ENCODE measurements at regions not wholly inside any gene's neighbourhood (a gene's known extent, or its start where the extent isn't known, plus 50 kb on each side); places are given as distances from the start of the nearest gene placed in this dataset.
"Not testable (repeated sequence)": the region's sequence is repeated elsewhere in the genome, so short reads cannot be mapped to it uniquely, and the experiment has no call there.

GRCh38 chr17:46460129-46460528 lies 52.1 kb upstream of the LRRC37A2 start:
- H3K9me3 ChIP-seq; H3K4me3 ChIP-seq; H3K4me1 ChIP-seq; H3K27me3 ChIP-seq; intact Hi-C loops (cut with DNase I; ENCODE audit: low total_unique reads); DNase-seq; H3K27ac ChIP-seq; H3K36me3 ChIP-seq: not testable (repeated sequence)

- intact Hi-C loops (cut with DNase I; ENCODE audit: low total_unique reads); H3K4me3 ChIP-seq; H3K36me3 ChIP-seq; H3K4me1 ChIP-seq; H3K27me3 ChIP-seq; H3K27ac ChIP-seq; DNase-seq; H3K9me3 ChIP-seq: not testable (repeated sequence)
Observed at GRCh38 chr17:46455069-46455468, 57.2 kb upstream of the LRRC37A2 start.

- H3K4me3 ChIP-seq; intact Hi-C loops (cut with DNase I; ENCODE audit: low total_unique reads); H3K36me3 ChIP-seq; DNase-seq; H3K27ac ChIP-seq; H3K9me3 ChIP-seq; H3K4me1 ChIP-seq; H3K27me3 ChIP-seq: not testable (repeated sequence)
Observed at GRCh38 chr17:46454572-46454971, 57.7 kb upstream of the LRRC37A2 start.

- H3K27me3 ChIP-seq; intact Hi-C loops (cut with DNase I; ENCODE audit: low total_unique reads); H3K4me1 ChIP-seq; DNase-seq; H3K9me3 ChIP-seq; H3K27ac ChIP-seq; H3K36me3 ChIP-seq; H3K4me3 ChIP-seq: not testable (repeated sequence)
Observed at GRCh38 chr17:46453077-46453476, 59.2 kb upstream of the LRRC37A2 start.

GRCh38 chr17:46445849-46446248 lies 66.4 kb upstream of the LRRC37A2 start:
- H3K27me3 ChIP-seq; H3K9me3 ChIP-seq; intact Hi-C loops (cut with DNase I; ENCODE audit: low total_unique reads); DNase-seq; H3K27ac ChIP-seq; H3K36me3 ChIP-seq; H3K4me3 ChIP-seq; H3K4me1 ChIP-seq: not testable (repeated sequence)

GRCh38 chr17:46445411-46445810 lies 66.9 kb upstream of the LRRC37A2 start:
- H3K4me1 ChIP-seq; H3K9me3 ChIP-seq; H3K27ac ChIP-seq; H3K4me3 ChIP-seq; intact Hi-C loops (cut with DNase I; ENCODE audit: low total_unique reads); H3K36me3 ChIP-seq; DNase-seq; H3K27me3 ChIP-seq: not testable (repeated sequence)

DNA sequence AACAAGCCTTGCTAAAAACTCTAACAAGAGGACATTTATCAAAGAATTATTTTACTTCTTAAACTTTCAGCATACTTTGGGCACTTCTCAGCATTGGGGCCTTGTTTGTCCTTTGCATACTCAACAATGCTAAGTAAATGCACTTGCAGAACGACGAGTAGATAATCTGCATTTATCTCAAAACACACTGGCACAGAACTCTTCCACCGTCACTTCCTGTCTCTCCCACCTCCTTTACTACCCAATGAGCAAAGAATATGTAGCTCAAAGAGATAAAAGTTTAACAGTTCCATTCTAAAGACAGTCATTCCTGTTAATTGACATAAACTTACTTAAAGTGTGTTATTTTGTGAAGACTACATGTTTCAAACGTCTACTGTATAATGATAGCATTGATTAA lies 70.1 kb upstream of the LRRC37A2 start:
- H3K9me3 ChIP-seq; H3K4me1 ChIP-seq; H3K27me3 ChIP-seq; H3K27ac ChIP-seq; H3K36me3 ChIP-seq; intact Hi-C loops (cut with DNase I; ENCODE audit: low total_unique reads); H3K4me3 ChIP-seq; DNase-seq: not testable (repeated sequence)

- H3K27ac ChIP-seq; H3K27me3 ChIP-seq; H3K4me3 ChIP-seq; H3K4me1 ChIP-seq; H3K9me3 ChIP-seq; H3K36me3 ChIP-seq; DNase-seq; intact Hi-C loops (cut with DNase I; ENCODE audit: low total_unique reads): not testable (repeated sequence)
Observed at GRCh38 chr17:46440665-46441064, 71.6 kb upstream of the LRRC37A2 start.

DNA sequence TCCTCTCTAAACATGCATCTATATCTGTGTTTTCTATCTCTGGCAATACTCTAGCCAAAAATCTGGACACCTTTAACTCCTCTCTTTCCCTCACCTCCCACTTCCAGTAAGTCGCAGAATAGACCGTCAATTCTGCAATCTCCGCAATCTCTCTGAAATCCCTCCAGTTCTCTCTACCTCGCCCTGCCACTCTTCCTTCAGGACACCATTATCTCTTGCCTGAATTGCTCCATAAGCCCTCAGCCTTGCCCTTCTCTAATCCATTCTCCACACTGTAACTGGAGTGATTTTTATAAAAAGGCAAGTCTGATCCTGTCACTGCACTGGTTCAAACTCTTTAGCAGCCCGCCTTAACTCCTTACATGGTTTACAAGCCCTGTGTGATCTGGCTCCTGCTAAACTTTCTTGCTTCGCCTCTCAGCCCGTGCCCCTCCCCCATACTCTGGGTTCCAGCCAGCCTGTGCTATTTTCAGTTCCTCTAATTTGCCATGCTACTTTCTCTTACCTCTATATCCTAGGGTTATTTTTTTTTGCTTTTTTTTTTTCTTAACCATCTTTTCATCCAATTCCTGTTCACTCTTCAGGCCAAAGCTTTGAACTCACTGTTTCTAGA lies 73.0 kb upstream of the ARL17B start:
- H3K4me3 ChIP-seq; H3K4me1 ChIP-seq; H3K27ac ChIP-seq; DNase-seq; H3K36me3 ChIP-seq; H3K27me3 ChIP-seq; intact Hi-C loops (cut with DNase I; ENCODE audit: low total_unique reads); H3K9me3 ChIP-seq: not testable (repeated sequence)

- DNase-seq; H3K27ac ChIP-seq; H3K27me3 ChIP-seq; H3K36me3 ChIP-seq; H3K9me3 ChIP-seq; H3K4me3 ChIP-seq; intact Hi-C loops (cut with DNase I; ENCODE audit: low total_unique reads); H3K4me1 ChIP-seq: not testable (repeated sequence)
Observed at GRCh38 chr17:46430300-46430699, 68.7 kb upstream of the ARL17B start.

DNA sequence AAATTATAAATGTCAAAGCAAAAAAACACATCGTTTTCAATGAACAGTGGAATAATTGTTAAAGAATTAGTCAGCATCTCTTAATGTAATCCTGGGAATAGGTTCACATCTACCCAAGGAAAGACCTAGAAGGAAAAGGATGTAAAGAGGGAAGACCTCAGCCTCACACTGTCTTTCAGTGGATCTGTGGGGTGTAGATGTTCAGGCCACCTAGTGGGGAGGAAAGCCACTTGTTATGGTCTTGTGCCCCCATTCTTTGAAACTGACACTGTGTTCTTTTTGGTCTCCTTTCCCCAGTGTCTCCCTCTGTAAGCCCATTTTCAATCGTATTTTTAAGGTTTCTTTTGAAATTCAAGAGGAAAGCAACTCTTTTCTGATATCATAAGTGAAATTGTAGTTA lies 68.1 kb upstream of the ARL17B start:
- DNase-seq; H3K27ac ChIP-seq; intact Hi-C loops (cut with DNase I; ENCODE audit: low total_unique reads): not testable (repeated sequence)

More for the DNA sequence above, 68.1 kb upstream of the ARL17B start:
- not testable (repeated sequence) for H3K4me1 ChIP-seq, H3K27me3 ChIP-seq, H3K36me3 ChIP-seq, H3K4me3 ChIP-seq, H3K9me3 ChIP-seq
